Upper lobe of left lung (tissue), 6 donors: ENCODE measurements at regions not wholly inside any gene's neighbourhood (a gene's known extent, or its start where the extent isn't known, plus 50 kb on each side); places are given as distances from the start of the nearest gene placed in this dataset.
"Not testable (repeated sequence)": the region's sequence is repeated elsewhere in the genome, so short reads cannot be mapped to it uniquely, and the experiment has no call there.

Source experiments
- ATAC-seq, 2 donors: fragments of 200-7000 bp; cut with Tn5 transposase; one replicate each; pipeline ENCODE4 v1.9.1; 2022; ENCODE audit warnings: mild to moderate bottlenecking in 2 of 2, moderate library complexity in 2 of 2; ENCODE audit not compliant: low FRiP score in 2 of 2
- DNase-seq, 2 donors: peaks; one replicate each; pipeline ENCODE4 v3.0.0-alpha.2; 2019 to 2020
- H3K27ac ChIP-seq, 4 donors: fragments of 200-600 bp; sonication (generic); one replicate each; pipeline ENCODE4 v1.5.1; 2016 to 2019
- H3K27me3 ChIP-seq, 4 donors: fragments of 200-600 bp; sonication (generic); one replicate each; pipeline ENCODE4 v1.5.1; 2017 to 2019
- H3K36me3 ChIP-seq, 4 donors: fragments of 200-600 bp; sonication (generic); one replicate each; pipeline ENCODE4 v1.5.1; 2016 to 2019
- H3K4me1 ChIP-seq, 4 donors: fragments of 200-600 bp; sonication (generic); one replicate each; pipeline ENCODE4 v1.5.1; 2018 to 2019
- H3K4me3 ChIP-seq, 4 donors: fragments of 200-600 bp; sonication (generic); one replicate each; pipeline ENCODE4 v1.5.1; 2017 to 2019; ENCODE audit warnings: mild to moderate bottlenecking in 2 of 4, moderate library complexity in 1 of 4
- H3K9me3 ChIP-seq, 4 donors: fragments of 200-600 bp; sonication (generic); one replicate each; pipeline ENCODE4 v1.5.1; 2018 to 2019
- EP300 ChIP-seq, 4 donors: sonication (generic); formaldehyde crosslinking; IDR thresholded peaks; one replicate each; pipeline ENCODE4 v1.5.1; 2017; ENCODE audit warnings: antibody characterized with exemption in 4 of 4, control low read depth in 2 of 4
- POLR2A ChIP-seq, 4 donors: fragments of 450-650 bp; IDR thresholded peaks; one replicate each; pipeline ENCODE4 v1.5.1; 2016 to 2017; ENCODE audit warnings: antibody characterized with exemption in 4 of 4, mild to moderate bottlenecking in 2 of 4
- POLR2AphosphoS5 ChIP-seq, 2 donors: sonication (generic); formaldehyde crosslinking; IDR thresholded peaks; one replicate each; pipeline ENCODE4 v1.5.1; 2017; ENCODE audit warnings: antibody characterized with exemption in 2 of 2
- WGBS, 2 donors: methylation state at CpG; one replicate each; pipeline ENCODE4 v1.1.5; 2017 to 2018; 5-methylcytosine and 5-hydroxymethylcytosine counted together
- TF ChIP-seq, protein P1 (sequence below), 6 experiments: fragments of 450-650 bp in 4 of 6; fragments of 200-600 bp in 2 of 6; sonication (generic) in 2 of 6; IDR thresholded peaks; one replicate each; pipeline ENCODE4 v1.5.1; 2016 to 2019; ENCODE audit warnings: antibody characterized with exemption in 6 of 6
- donor health status: DM: no; HTN: no; CAD: no; lungs with moderate emphysema.
- donor health status: DM: no; HTN: yes; CAD: no; lungs with severe emphysema.

DNA sequence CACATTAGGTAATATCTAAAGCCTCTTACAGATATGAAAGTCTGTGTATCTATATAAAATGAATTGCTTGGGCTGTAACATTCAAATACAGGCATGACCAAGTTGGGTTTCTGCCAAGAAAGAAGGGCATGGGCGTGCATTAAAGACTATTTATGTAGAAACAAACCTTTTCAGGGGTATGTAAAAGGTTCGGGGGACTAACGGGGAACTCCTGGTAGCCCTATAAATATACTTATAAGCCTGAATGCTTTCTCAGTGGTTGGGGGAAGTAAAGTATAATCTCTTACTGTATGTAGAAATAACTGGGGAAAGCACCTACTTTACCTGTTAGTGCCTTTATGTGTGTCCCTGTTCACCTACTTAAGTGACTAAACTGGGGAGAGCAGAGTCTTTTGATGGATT is 154.5 kb upstream of the TBL1XR1 start:
- no peak for ATAC-seq
- DNase-seq = no peak
- Histone ChIP-seq H3K4me3 (no peak overlapping the region), H3K9me3 (no peaks in the 10 kb centered on the region), H3K36me3 (no peaks in the 10 kb centered on the region), H3K4me1 (peaks cover 5 to 10% (median 6%) of the 10 kb centered on the region in 4 donors), H3K27me3 (no peaks in the 10 kb centered on the region), H3K27ac (peak overlapping the region in 2 of 4 donors; percentile 8)
- TF ChIP-seq POLR2A (IDR thresholded peaks at IDR 0.05) (no peak), POLR2AphosphoS5 (IDR thresholded peaks at IDR 0.05) (no peak), EP300 (IDR thresholded peaks at IDR 0.05) (no peak)
- TF ChIP-seq, protein P1, sequence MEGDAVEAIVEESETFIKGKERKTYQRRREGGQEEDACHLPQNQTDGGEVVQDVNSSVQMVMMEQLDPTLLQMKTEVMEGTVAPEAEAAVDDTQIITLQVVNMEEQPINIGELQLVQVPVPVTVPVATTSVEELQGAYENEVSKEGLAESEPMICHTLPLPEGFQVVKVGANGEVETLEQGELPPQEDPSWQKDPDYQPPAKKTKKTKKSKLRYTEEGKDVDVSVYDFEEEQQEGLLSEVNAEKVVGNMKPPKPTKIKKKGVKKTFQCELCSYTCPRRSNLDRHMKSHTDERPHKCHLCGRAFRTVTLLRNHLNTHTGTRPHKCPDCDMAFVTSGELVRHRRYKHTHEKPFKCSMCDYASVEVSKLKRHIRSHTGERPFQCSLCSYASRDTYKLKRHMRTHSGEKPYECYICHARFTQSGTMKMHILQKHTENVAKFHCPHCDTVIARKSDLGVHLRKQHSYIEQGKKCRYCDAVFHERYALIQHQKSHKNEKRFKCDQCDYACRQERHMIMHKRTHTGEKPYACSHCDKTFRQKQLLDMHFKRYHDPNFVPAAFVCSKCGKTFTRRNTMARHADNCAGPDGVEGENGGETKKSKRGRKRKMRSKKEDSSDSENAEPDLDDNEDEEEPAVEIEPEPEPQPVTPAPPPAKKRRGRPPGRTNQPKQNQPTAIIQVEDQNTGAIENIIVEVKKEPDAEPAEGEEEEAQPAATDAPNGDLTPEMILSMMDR (IDR thresholded peaks at IDR 0.05) = no peak
- 57 to 69% methylated on average over 3 of the region's 3 CpGs for WGBS, 2 donors

DNA sequence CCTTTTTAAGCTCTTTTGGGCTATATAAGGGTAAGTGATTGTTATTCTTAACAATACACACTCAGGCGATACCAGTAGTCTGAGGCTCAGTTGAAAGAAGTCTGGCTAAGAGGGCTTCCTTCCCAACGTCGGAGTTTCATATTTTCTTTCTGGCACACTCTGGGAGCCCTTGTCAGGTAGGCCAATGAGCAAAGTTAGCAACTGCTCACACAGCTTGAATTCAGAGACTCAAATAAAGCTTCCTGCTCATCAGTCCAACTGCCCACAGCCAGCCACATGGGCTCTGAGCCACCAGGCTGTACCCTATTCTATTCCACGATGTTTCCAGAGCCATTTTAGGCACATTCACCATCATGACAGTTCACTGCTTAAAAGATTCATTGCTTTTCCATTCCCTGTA is 155.1 kb upstream of the TBL1XR1 start:
- Histone ChIP-seq H3K4me3 (no peak overlapping the region), H3K27me3 (no peaks in the 10 kb centered on the region), H3K9me3 (no peaks in the 10 kb centered on the region), H3K36me3 (no peaks in the 10 kb centered on the region), H3K4me1 (peaks cover 12 to 17% (median 13%) of the 10 kb centered on the region in 4 donors), H3K27ac (peak overlapping the region in 1 of 4 donors; percentile 8)
- no peak for TF ChIP-seq POLR2AphosphoS5 (IDR thresholded peaks at IDR 0.05)
- TF ChIP-seq EP300 (IDR thresholded peaks at IDR 0.05) = no peak
- TF ChIP-seq POLR2A (IDR thresholded peaks at IDR 0.05) = no peak
- TF ChIP-seq, protein P1 (IDR thresholded peaks at IDR 0.05) = no peak
- no peak for ATAC-seq
- 68 to 81% methylated on average over 4 of the region's 4 CpGs for whole genome bisulfite sequencing, 2 donors
- DNase-seq = no peak

DNA sequence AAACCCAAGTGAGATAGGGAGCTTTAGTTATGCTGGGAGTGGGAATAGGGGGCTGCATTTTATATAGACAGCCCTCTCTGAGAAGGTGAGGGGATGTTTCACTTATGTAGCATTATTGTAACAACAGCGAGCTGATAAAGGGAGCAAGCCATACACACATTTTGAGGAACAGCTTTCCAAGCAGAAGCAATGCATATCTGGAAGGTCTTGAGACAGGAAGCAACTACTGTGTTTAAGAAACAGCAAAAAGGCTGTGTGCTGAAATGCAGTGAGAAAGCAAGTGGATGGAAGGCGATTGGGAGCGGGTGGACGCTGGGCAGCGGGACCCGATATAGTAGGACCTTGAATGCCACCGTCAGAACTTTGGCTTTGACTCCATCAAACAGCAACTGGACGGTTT is 155.9 kb upstream of the TBL1XR1 start:
- no peak overlapping the region for H3K27ac ChIP-seq
- DNase-seq = no peak
- H3K9me3 ChIP-seq = no peaks in the 10 kb centered on the region
- WGBS, 2 donors = 63 to 83% methylated on average over 8 of the region's 8 CpGs
- no peak overlapping the region for H3K4me3 ChIP-seq
- H3K27me3 ChIP-seq = no peaks in the 10 kb centered on the region
- TF ChIP-seq EP300 (IDR thresholded peaks at IDR 0.05) (no peak), POLR2AphosphoS5 (IDR thresholded peaks at IDR 0.05) (no peak), POLR2A (IDR thresholded peaks at IDR 0.05) (no peak)
- TF ChIP-seq, protein P1 (IDR thresholded peaks at IDR 0.05) = no peak
- peaks cover 19 to 24% (median 20%) of the 10 kb centered on the region in 4 donors for H3K4me1 ChIP-seq
- H3K36me3 ChIP-seq = no peaks in the 10 kb centered on the region
- ATAC-seq = no peak

DNA sequence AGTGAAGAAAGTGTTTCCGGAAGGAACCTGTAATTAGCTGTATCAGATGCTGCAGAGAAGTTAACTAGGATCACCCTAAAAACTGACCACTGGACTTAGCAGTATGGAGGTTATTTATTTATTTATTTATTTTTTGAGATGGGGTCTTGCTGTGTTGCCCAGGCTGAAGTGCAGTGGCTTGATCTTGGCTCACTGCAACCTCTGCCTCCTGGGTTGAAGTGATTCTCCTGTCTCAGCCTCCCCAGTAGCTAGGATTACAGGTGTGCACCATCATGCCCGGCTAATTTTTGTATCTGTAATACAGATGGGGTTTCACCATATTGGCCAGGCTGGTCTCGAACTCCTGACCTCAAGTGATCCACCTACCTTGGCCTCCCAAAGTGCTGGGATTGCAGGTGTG is 156.6 kb upstream of the TBL1XR1 start:
- H3K4me3 ChIP-seq, H3K9me3 ChIP-seq, H3K27ac ChIP-seq, DNase-seq, H3K27me3 ChIP-seq, H3K36me3 ChIP-seq, ATAC-seq: not testable (repeated sequence)
- peaks cover 26 to 31% (median 27%) of the 10 kb centered on the region in 4 donors for H3K4me1 ChIP-seq
- 94 to 97% methylated on average over 3 of the region's 3 CpGs for WGBS, 2 donors

DNA sequence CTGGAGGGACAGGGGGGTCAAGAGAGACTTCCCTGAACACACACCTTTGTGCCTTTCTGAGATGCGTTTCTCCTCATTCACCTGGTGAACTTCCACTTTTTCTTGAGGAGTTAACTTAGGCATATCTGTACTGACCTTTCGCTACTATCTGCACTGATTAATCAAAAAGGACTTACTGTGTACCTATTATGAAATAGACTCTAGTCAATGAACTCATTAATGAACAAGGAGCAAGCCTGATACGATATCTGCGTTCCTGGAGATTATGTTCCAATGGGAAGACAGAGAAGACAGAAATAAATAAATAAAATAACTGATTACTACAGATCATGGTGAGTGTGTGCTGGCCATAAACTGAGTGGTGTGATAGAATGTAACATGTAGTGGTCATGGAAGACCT is 157.2 kb upstream of the TBL1XR1 start:
- TF ChIP-seq, protein P1 (IDR thresholded peaks at IDR 0.05) = no peak
- TF ChIP-seq POLR2A (IDR thresholded peaks at IDR 0.05) (no peak), EP300 (IDR thresholded peaks at IDR 0.05) (no peak), POLR2AphosphoS5 (IDR thresholded peaks at IDR 0.05) (no peak)
- H3K27ac ChIP-seq = no peak overlapping the region
- no peaks in the 10 kb centered on the region for H3K27me3 ChIP-seq
- no peaks in the 10 kb centered on the region for H3K9me3 ChIP-seq
- WGBS, 2 donors = 83 to 96% methylated on average over 4 of the region's 4 CpGs
- H3K4me3 ChIP-seq = no peak overlapping the region
- ATAC-seq (no peak), DNase-seq (no peak)
- H3K4me1 ChIP-seq = peaks cover 32 to 37% (median 33%) of the 10 kb centered on the region in 4 donors
- H3K36me3 ChIP-seq = no peaks in the 10 kb centered on the region
